Prostate gland (tissue), 2 donors: ENCODE measurements at regions not wholly inside any gene's neighbourhood (a gene's known extent, or its start where the extent isn't known, plus 50 kb on each side); places are given as distances from the start of the nearest gene placed in this dataset.

Source experiments
- DNase-seq: peaks from one replicate; pipeline ENCODE4 v3.0.0-alpha.2; 2019; ENCODE audit warnings: low spot score
- H3K27ac ChIP-seq, 2 donors: fragments of 200-600 bp; sonication (generic); 2 replicates each; pipeline ENCODE4 v1.5.1; 2017 to 2019
- H3K27me3 ChIP-seq: fragments of 200-600 bp; sonication (generic); replicated peaks from 2 replicates; pipeline ENCODE4 v1.5.1; 2019; ENCODE audit not compliant: insufficient read depth
- H3K36me3 ChIP-seq, 2 donors: fragments of 200-600 bp; sonication (generic); 1 replicate in 1 of 2; 2 replicates in 1 of 2; pipeline versions ENCODE4 v1.5.1 to v1.8.1; 2017 to 2019
- H3K4me1 ChIP-seq: fragments of 200-600 bp; sonication (generic); replicated peaks from 2 replicates; pipeline ENCODE4 v1.5.1; 2019
- H3K4me3 ChIP-seq, 2 donors: fragments of 200-600 bp; sonication (generic); 2 replicates each; pipeline ENCODE4 v1.5.1; 2017 to 2019
- H3K9me3 ChIP-seq: fragments of 200-600 bp; sonication (generic); 2 replicates; pipeline ENCODE4 v1.5.1; 2017
- CTCF ChIP-seq, 4 experiments: fragments of 200-600 bp in 2 of 4; fragments of 450-650 bp in 2 of 4; sonication (generic) in 2 of 4; IDR thresholded peaks; 1 replicate in 3 of 4; 2 replicates in 1 of 4; pipeline ENCODE4 v1.5.1; 2016 to 2019; ENCODE audit warnings: antibody characterized with exemption in 4 of 4, mild to moderate bottlenecking in 2 of 4, moderate library complexity in 2 of 4
- POLR2A ChIP-seq: fragments of 450-650 bp; IDR thresholded peaks from one replicate; pipeline ENCODE4 v1.6.1; 2016; ENCODE audit warnings: antibody characterized with exemption, mild to moderate bottlenecking
- POLR2AphosphoS5 ChIP-seq: sonication (generic); formaldehyde crosslinking; IDR thresholded peaks from one replicate; pipeline ENCODE4 v1.6.1; 2017; ENCODE audit warnings: antibody characterized with exemption
- WGBS: methylation state at CpG from one replicate; pipeline ENCODE4 v1.1.5; 2018; 5-methylcytosine and 5-hydroxymethylcytosine counted together
- intact Hi-C: fragments of 100-400 bp; cut with DNase I; formaldehyde crosslinking; loops from one replicate; pipeline ENCODE4 v1.14.2; 2022

GRCh38 chr2:145034511-145034910 is 514.6 kb upstream of the ZEB2 start:
- 93% methylated on average over 1 of the region's 1 CpG for WGBS
- DNase-seq = no peak
- TF ChIP-seq CTCF (IDR thresholded peaks at IDR 0.05) = no peak
- TF ChIP-seq POLR2A = no peak
- no peak for TF ChIP-seq POLR2AphosphoS5
- H3K4me1 ChIP-seq = no peaks in the 10 kb centered on the region
- H3K36me3 ChIP-seq = no peaks in the 10 kb centered on the region
- H3K27me3 ChIP-seq = no peaks in the 10 kb centered on the region
- H3K4me3 ChIP-seq = no peak overlapping the region
- intact Hi-C loops = no loop called here
- H3K27ac ChIP-seq = no peak overlapping the region
- H3K9me3 ChIP-seq = no peaks in the 10 kb centered on the region

GRCh38 chr2:145033438-145033837 is 513.5 kb upstream of the ZEB2 start:
- Histone ChIP-seq H3K4me3 (no peak overlapping the region), H3K9me3 (no peaks in the 10 kb centered on the region), H3K4me1 (no peaks in the 10 kb centered on the region), H3K36me3 (no peaks in the 10 kb centered on the region), H3K27me3 (no peaks in the 10 kb centered on the region), H3K27ac (no peak overlapping the region)
- DNase-seq = no peak
- TF ChIP-seq POLR2AphosphoS5 (no peak), POLR2A (no peak), CTCF (IDR thresholded peaks at IDR 0.05) (no peak)
- WGBS = 100% methylated on average over 1 of the region's 1 CpG
- intact Hi-C loops = no loop called here

- DNase-seq = no peak
Measured at GRCh38 chr2:145032791-145033190, 512.9 kb upstream of the ZEB2 start.

GRCh38 chr2:145029873-145030272 is 510.0 kb upstream of the ZEB2 start:
- TF ChIP-seq POLR2A (no peak), CTCF (IDR thresholded peaks at IDR 0.05) (no peak), POLR2AphosphoS5 (no peak)
- DNase-seq = no peak
- no peak overlapping the region for H3K27ac ChIP-seq
- no peaks in the 10 kb centered on the region for H3K4me1 ChIP-seq
- no peaks in the 10 kb centered on the region for H3K36me3 ChIP-seq
- H3K27me3 ChIP-seq = no peaks in the 10 kb centered on the region
- 90% methylated on average over 3 of the region's 3 CpGs for WGBS
- H3K4me3 ChIP-seq = no peak overlapping the region
- intact Hi-C loops = no loop called here
- no peaks in the 10 kb centered on the region for H3K9me3 ChIP-seq

More at GRCh38 chr2:145032791-145033190, 512.9 kb upstream of the ZEB2 start:
- H3K4me3 ChIP-seq = no peak overlapping the region
- H3K27me3 ChIP-seq = no peaks in the 10 kb centered on the region
- WGBS = 89% methylated on average over 2 of the region's 2 CpGs
- H3K36me3 ChIP-seq = no peaks in the 10 kb centered on the region
- no peak overlapping the region for H3K27ac ChIP-seq
- TF ChIP-seq POLR2AphosphoS5 (no peak), CTCF (IDR thresholded peaks at IDR 0.05) (no peak), POLR2A (no peak)
- H3K4me1 ChIP-seq = no peaks in the 10 kb centered on the region
- no peaks in the 10 kb centered on the region for H3K9me3 ChIP-seq
- intact Hi-C loops = no loop called here

- Histone ChIP-seq H3K4me1 (no peaks in the 10 kb centered on the region), H3K4me3 (no peak overlapping the region), H3K27me3 (no peaks in the 10 kb centered on the region), H3K27ac (no peak overlapping the region), H3K9me3 (no peaks in the 10 kb centered on the region), H3K36me3 (no peaks in the 10 kb centered on the region)
- intact Hi-C loops = no loop called here
- TF ChIP-seq POLR2A = no peak
- no peak for TF ChIP-seq POLR2AphosphoS5
- WGBS = 91% methylated on average over 5 of the region's 5 CpGs
- no peak for DNase-seq
Measured at GRCh38 chr2:145029081-145029480, 509.2 kb upstream of the ZEB2 start.
